Lower lobe of right lung (tissue), 2 donors: ENCODE measurements at regions not wholly inside any gene's neighbourhood (a gene's known extent, or its start where the extent isn't known, plus 50 kb on each side); places are given as distances from the start of the nearest gene placed in this dataset.

Source experiments
- ATAC-seq, 2 donors: fragments of 200-7000 bp; cut with Tn5 transposase; one replicate each; pipeline ENCODE4 v1.9.1; 2020 to 2022; ENCODE audit warnings: mild to moderate bottlenecking in 2 of 2, moderate library complexity in 2 of 2
- DNase-seq: peaks from one replicate; pipeline ENCODE4 v3.0.0-alpha.2; 2020
- H3K27ac ChIP-seq: fragments of 200-600 bp; one replicate; pipeline ENCODE4 v1.8.0; 2022
- H3K27me3 ChIP-seq: fragments of 200-600 bp; one replicate; pipeline ENCODE4 v1.8.0; 2022; ENCODE audit warnings: low read depth
- H3K36me3 ChIP-seq: fragments of 200-600 bp; one replicate; pipeline ENCODE4 v1.8.0; 2022; ENCODE audit warnings: mild to moderate bottlenecking
- H3K4me1 ChIP-seq: fragments of 200-600 bp; one replicate; pipeline ENCODE4 v1.8.0; 2022
- H3K4me3 ChIP-seq: fragments of 200-600 bp; one replicate; pipeline ENCODE4 v1.8.0; 2022; ENCODE audit warnings: mild to moderate bottlenecking
- H3K9me3 ChIP-seq: fragments of 200-600 bp; one replicate; pipeline ENCODE4 v1.8.0; 2022
- CTCF ChIP-seq: fragments of 200-600 bp; IDR thresholded peaks from one replicate; pipeline ENCODE4 v1.8.0; 2022; ENCODE audit warnings: antibody characterized with exemption, mild to moderate bottlenecking
- intact Hi-C: fragments of 100-400 bp; cut with DNase I; formaldehyde crosslinking; loops from one replicate; pipeline ENCODE4 v1.11.0; 2022
- donor health status: DM: no; HTN: yes; CAD: no; lungs with severe emphysema.

GRCh38 chr16:79997257-79997656 lies 396.7 kb upstream of the MAF start:
- no peak for DNase-seq

GRCh38 chr16:79996321-79996720 lies 395.8 kb upstream of the MAF start:
- Histone ChIP-seq H3K36me3 (no peaks in the 10 kb centered on the region), H3K9me3 (no peaks in the 10 kb centered on the region), H3K27ac (no peak overlapping the region), H3K27me3 (no peaks in the 10 kb centered on the region), H3K4me3 (no peak overlapping the region), H3K4me1 (no peaks in the 10 kb centered on the region)
- DNase-seq = no peak
- intact Hi-C loops = no loop called here
- ATAC-seq = no peak
- TF ChIP-seq CTCF = no peak

More at GRCh38 chr16:79997257-79997656, 396.7 kb upstream of the MAF start:
- H3K9me3 ChIP-seq = no peaks in the 10 kb centered on the region
- intact Hi-C loops = no loop called here
- no peaks in the 10 kb centered on the region for H3K27me3 ChIP-seq
- no peak for ATAC-seq
- no peaks in the 10 kb centered on the region for H3K4me1 ChIP-seq
- no peak overlapping the region for H3K27ac ChIP-seq
- H3K4me3 ChIP-seq = no peak overlapping the region
- peak; percentile 48 for TF ChIP-seq CTCF
- H3K36me3 ChIP-seq = no peaks in the 10 kb centered on the region

- H3K4me1 ChIP-seq = no peaks in the 10 kb centered on the region
These were observed 394.8 kb upstream of the MAF start for GRCh38 chr16:79995315-79995714.

GRCh38 chr16:79994418-79994817 lies 393.9 kb upstream of the MAF start:
- ATAC-seq = no peak
- DNase-seq = no peak
- Histone ChIP-seq H3K27ac (no peak overlapping the region), H3K9me3 (no peaks in the 10 kb centered on the region), H3K4me3 (no peak overlapping the region), H3K4me1 (no peaks in the 10 kb centered on the region), H3K36me3 (no peaks in the 10 kb centered on the region), H3K27me3 (no peaks in the 10 kb centered on the region)
- intact Hi-C loops = no loop called here
- no peak for TF ChIP-seq CTCF

More at GRCh38 chr16:79995315-79995714, 394.8 kb upstream of the MAF start:
- H3K9me3 ChIP-seq = no peaks in the 10 kb centered on the region
- ATAC-seq (no peak), DNase-seq (no peak)
- no peaks in the 10 kb centered on the region for H3K36me3 ChIP-seq
- no peak overlapping the region for H3K4me3 ChIP-seq
- intact Hi-C loops = no loop called here
- H3K27me3 ChIP-seq = no peaks in the 10 kb centered on the region
- no peak for TF ChIP-seq CTCF
- no peak overlapping the region for H3K27ac ChIP-seq

GRCh38 chr16:79993629-79994209 lies 393.2 kb upstream of the MAF start:
- Histone ChIP-seq H3K4me3 (no peak overlapping the region), H3K36me3 (no peaks in the 10 kb centered on the region), H3K9me3 (no peaks in the 10 kb centered on the region), H3K27ac (no peak overlapping the region), H3K27me3 (no peaks in the 10 kb centered on the region), H3K4me1 (no peaks in the 10 kb centered on the region)
- no peak for TF ChIP-seq CTCF
- DNase-seq = no peak
- ATAC-seq = no peak
- intact Hi-C loops = no loop called here
